K562 (cell line): ENCODE measurements at regions not wholly inside any gene's neighbourhood (a gene's known extent, or its start where the extent isn't known, plus 50 kb on each side); places are given as distances from the start of the nearest gene placed in this dataset.

Experiments
- ATAC-seq: fragments of 200-7000 bp; cut with Tn5 transposase; 3 replicates; pipeline ENCODE4 v1.9.1; 2020; ENCODE audit warnings: moderate library complexity
- BruUV-seq: library from RNA; stranded (reverse); fragments of 400-500 nt; replicated peaks from 2 replicates; lab custom pipeline; 2021; lab: Mats Ljungman, UMichigan
- CTCF ChIA-PET: fragments of 300-600 bp; formaldehyde crosslinking; extraction: SDS; loops from one replicate; lab custom pipeline; 2021; ENCODE audit warnings: low intra/inter-chr PET ratio; lab: Yijun Ruan, JAX
- POLR2A ChIA-PET: fragments of 300-600, 350-650 bp; sonication (Branson Sonifier 250); formaldehyde crosslinking; extraction: SDS; loops from one replicate; lab custom pipeline; 2021; ENCODE audit warnings: antibody characterized with exemption, inconsistent platforms; lab: Yijun Ruan, JAX
- DNase-seq, 4 experiments: peaks; one replicate each; pipeline versions ENCODE4 v3.0.0 to v3.0.0-alpha.2; 2011 to 2018; ENCODE audit warnings: low spot score in 3 of 4, mixed read lengths in 3 of 4; ENCODE audit errors: extremely low read depth in 1 of 4
- FAIRE-seq: peaks from 2 replicates; lab custom pipeline; 2011; peaks lifted over from hg19 to GRCh38; lab: Jason Lieb, UNC
- H2AFZ ChIP-seq: 2 replicates; pipeline ENCODE4 v1.6.0; 2011; ENCODE audit warnings: low read depth, low read length, control low read depth, inconsistent platforms
- H3K27ac ChIP-seq: fragments of 200-600 bp; 3 replicates; pipeline ENCODE4 v1.8.0; 2011; ENCODE audit warnings: low read depth, mild to moderate bottlenecking, control low read depth, inconsistent platforms, low read length, moderate library complexity, mixed read lengths; ENCODE audit errors: extremely low read depth
- H3K27me3 ChIP-seq, 2 experiments: fragments of 300-600 bp in 1 of 2; 2 replicates in 1 of 2; 3 replicates in 1 of 2; pipeline versions ENCODE4 v1.6.0 to v1.8.0; 2011; ENCODE audit warnings: inconsistent platforms in 2 of 2, low read length in 2 of 2, mild to moderate bottlenecking in 1 of 2, mixed read lengths in 1 of 2, moderate library complexity in 1 of 2; ENCODE audit not compliant: control insufficient read depth in 2 of 2, insufficient read depth in 2 of 2
- H3K36me3 ChIP-seq: fragments of 300-600 bp; 3 replicates; pipeline ENCODE4 v1.8.0; 2011; ENCODE audit warnings: mild to moderate bottlenecking, low read length, inconsistent platforms; ENCODE audit not compliant: control insufficient read depth, insufficient read depth
- H3K4me1 ChIP-seq, 2 experiments: fragments of 200-600 bp in 1 of 2; replicated peaks in 1 of 2; 2 replicates in 1 of 2; 3 replicates in 1 of 2; pipeline versions ENCODE4 v1.5.1 to v1.8.0; 2011; ENCODE audit warnings: inconsistent platforms in 2 of 2, low read length in 2 of 2, mild to moderate bottlenecking in 1 of 2, mixed read lengths in 1 of 2, moderate library complexity in 1 of 2; ENCODE audit not compliant: control insufficient read depth in 2 of 2, insufficient read depth in 2 of 2
- H3K4me2 ChIP-seq: 2 replicates; pipeline ENCODE4 v1.6.1; 2011; ENCODE audit warnings: low read length, control low read depth, inconsistent platforms, mixed read lengths; ENCODE audit not compliant: insufficient read depth
- H3K4me3 ChIP-seq: fragments of 200-600 bp; sonication (generic), shearing (Covaris generic); 2 replicates; pipeline ENCODE4 v1.5.1; 2016; ENCODE audit warnings: control low read depth, inconsistent platforms
- H3K79me2 ChIP-seq: fragments of 200-600 bp; 3 replicates; pipeline ENCODE4 v1.8.0; 2011; ENCODE audit warnings: low read length, inconsistent platforms; ENCODE audit not compliant: control insufficient read depth, insufficient read depth
- H3K9ac ChIP-seq, 2 experiments: 2 replicates each; pipeline versions ENCODE4 v1.6.0 to v1.6.1; 2011; ENCODE audit warnings: low read depth in 2 of 2, low read length in 2 of 2, control low read depth in 1 of 2, inconsistent platforms in 1 of 2, mild to moderate bottlenecking in 1 of 2, mixed read lengths in 1 of 2; ENCODE audit not compliant: insufficient read depth in 1 of 2
- H3K9me1 ChIP-seq: one replicate; pipeline ENCODE4 v1.6.0; 2011; ENCODE audit warnings: inconsistent platforms, mild to moderate bottlenecking, low read length, moderate library complexity; ENCODE audit not compliant: control insufficient read depth, insufficient read depth
- H3K9me3 ChIP-seq: replicated peaks from 2 replicates; pipeline ENCODE4 v1.5.1; 2011; ENCODE audit warnings: low read depth, low read length, inconsistent platforms; ENCODE audit not compliant: control insufficient read depth, insufficient read depth
- H4K20me1 ChIP-seq: replicated peaks from 2 replicates; pipeline ENCODE4 v1.6.1; 2011; ENCODE audit warnings: low read length, inconsistent platforms, mixed read lengths; ENCODE audit not compliant: control insufficient read depth, insufficient read depth
- KLF10 ChIP-seq: fragments of 250-450 bp; sonication (Bioruptor Pico); IDR thresholded peaks from 2 replicates; pipeline ENCODE4 v1.6.1; 2021; ENCODE audit warnings: matching md5 sums
- MBD1 ChIP-seq: fragments of 250-450 bp; sonication (Bioruptor Pico); IDR thresholded peaks from 2 replicates; pipeline ENCODE4 v1.8.0; 2022; ENCODE audit warnings: inconsistent platforms
- TSHZ1 ChIP-seq: fragments of 250-450 bp; sonication (Bioruptor Pico); IDR thresholded peaks from 2 replicates; pipeline ENCODE4 v1.4.0; 2020; ENCODE audit warnings: mild to moderate bottlenecking, moderate library complexity
- ZBTB17 ChIP-seq: fragments of 450-650 bp; formaldehyde crosslinking; IDR thresholded peaks from 2 replicates; pipeline ENCODE4 v1.4.0; 2020; ENCODE audit warnings: mild to moderate bottlenecking
- ZNF318 ChIP-seq, 2 experiments: fragments of 450-650 bp; IDR thresholded peaks; 2 replicates each; pipeline ENCODE4 v1.6.1; 2016; ENCODE audit warnings: mild to moderate bottlenecking in 2 of 2, borderline replicate concordance in 1 of 2, low read depth in 1 of 2, moderate library complexity in 1 of 2
- WGBS: fragments of 100-300 bp; shearing (Covaris generic); methylation state at CpG from one replicate; pipeline ENCODE4 v1.1.6; 2016; ENCODE audit warnings: low coverage, mixed read lengths; ENCODE audit not compliant: insufficient coverage; ENCODE audit errors: missing lambda C conversion rate; 5-methylcytosine and 5-hydroxymethylcytosine counted together
- in situ Hi-C: fragments of 300-500 bp; cut with MboI; formaldehyde crosslinking; loops from 4 replicates; pipeline ENCODE4 v1.15.0; 2018; ENCODE audit warnings: inconsistent platforms, mixed read lengths
- intact Hi-C: fragments of 100-400 bp; cut with micrococcal nuclease; formaldehyde crosslinking; loops from 2 replicates; pipeline ENCODE4 v1.14.2; 2022

GRCh38 chr10:33860552-33860951 lies 526.1 kb upstream of the NRP1 start:
- no peaks in the 10 kb centered on the region for H3K9me1 ChIP-seq
- no peaks in the 10 kb centered on the region for H3K4me1 ChIP-seq
- no peak overlapping the region for H3K9ac ChIP-seq
- H3K36me3 ChIP-seq, result no peaks in the 10 kb centered on the region
- H3K27ac ChIP-seq, result no peak overlapping the region
- ChIA-PET POLR2A (no interaction called here), CTCF (no interaction called here)
- 0% methylated on average over 3 of the region's 3 CpGs for WGBS
- no peak for ATAC-seq
- no peak overlapping the region for H3K4me2 ChIP-seq
- no peaks in the 10 kb centered on the region for H3K79me2 ChIP-seq
- no peak overlapping the region for H3K4me3 ChIP-seq
- intact Hi-C loops, result no loop called here
- H3K9me3 ChIP-seq, result no peaks in the 10 kb centered on the region
- no peaks in the 10 kb centered on the region; a peak in 1 of 5 replicates for H3K27me3 ChIP-seq
- DNase-seq, result no peak
- no TSS peak for BruUV-seq
- no peak for FAIRE-seq
- no peak for TF ChIP-seq KLF10 (CRISPR knock-in tag)
- TF ChIP-seq TSHZ1, result no peak
- TF ChIP-seq MBD1 (CRISPR knock-in tag), result no peak
- no peak for TF ChIP-seq ZBTB17
- no peak for TF ChIP-seq ZNF318 (IDR thresholded peaks at IDR 0.05; ENCODE audit: borderline replicate concordance in 1 of 2, low read depth in 1 of 2)
- TF ChIP-seq, all 486 proteins: peak for 0
- in situ Hi-C loops, result no loop called here
- H4K20me1 ChIP-seq, result no peaks in the 10 kb centered on the region
- no peak overlapping the region for H2AFZ ChIP-seq
